NCI-H1048 (cell line): ENCODE measurements at regions not wholly inside any gene's neighbourhood (a gene's known extent, or its start where the extent isn't known, plus 50 kb on each side); places are given as distances from the start of the nearest gene placed in this dataset.
"Not testable (repeated sequence)": the region's sequence is repeated elsewhere in the genome, so short reads cannot be mapped to it uniquely, and the experiment has no call there.

ENCODE experiments used
- DNase-seq: peaks from one replicate; lab custom pipeline; 2025; lab: John Stamatoyannopoulos, UW

- not testable (repeated sequence) for DNase-seq
These were observed 215.0 kb downstream of the STIM2 start for GRCh38 chr4:27075603-27076002.

GRCh38 chr4:27078934-27079455 is 218.4 kb downstream of the STIM2 start:
- no peak for DNase-seq

GRCh38 chr4:27081675-27082586 is 221.3 kb downstream of the STIM2 start:
- DNase-seq: no peak

- DNase-seq: no peak
These were observed 222.1 kb downstream of the STIM2 start for GRCh38 chr4:27082776-27083175.

- peak; percentile 55 for DNase-seq
These were observed 224.2 kb downstream of the STIM2 start for GRCh38 chr4:27084685-27085361.

- DNase-seq: no peak
These were observed 224.8 kb downstream of the STIM2 start for GRCh38 chr4:27085396-27085795.

- DNase-seq: no peak
These were observed 226.8 kb downstream of the STIM2 start for GRCh38 chr4:27087306-27088045.

- no peak for DNase-seq
These were observed 227.8 kb downstream of the STIM2 start for GRCh38 chr4:27088491-27088890.

GRCh38 chr4:27089186-27089585 is 228.5 kb downstream of the STIM2 start:
- DNase-seq: no peak

- no peak for DNase-seq
These were observed 229.8 kb downstream of the STIM2 start for GRCh38 chr4:27090406-27090805.

GRCh38 chr4:27094224-27094623 is 233.6 kb downstream of the STIM2 start:
- no peak for DNase-seq

GRCh38 chr4:27094783-27095182 is 234.1 kb downstream of the STIM2 start:
- DNase-seq: no peak

GRCh38 chr4:27096142-27096824 is 235.6 kb downstream of the STIM2 start:
- no peak for DNase-seq

GRCh38 chr4:27098034-27098433 is 237.4 kb downstream of the STIM2 start:
- DNase-seq: no peak

GRCh38 chr4:27100713-27101112 is 240.1 kb downstream of the STIM2 start:
- no peak for DNase-seq

GRCh38 chr4:27101126-27101525 is 240.5 kb downstream of the STIM2 start:
- DNase-seq: no peak

GRCh38 chr4:27101561-27101960 is 240.9 kb downstream of the STIM2 start:
- no peak for DNase-seq

- DNase-seq: no peak
These were observed 251.0 kb downstream of the STIM2 start for GRCh38 chr4:27111627-27112026.

GRCh38 chr4:27112587-27112986 is 251.9 kb downstream of the STIM2 start:
- no peak for DNase-seq

- DNase-seq: no peak
These were observed 254.6 kb downstream of the STIM2 start for GRCh38 chr4:27115221-27115620.

- no peak for DNase-seq
These were observed 256.8 kb downstream of the STIM2 start for GRCh38 chr4:27117453-27117852.

- DNase-seq: no peak
These were observed 258.6 kb downstream of the STIM2 start for GRCh38 chr4:27119239-27119638.
